SK-N-MC (cell line): ENCODE measurements at regions not wholly inside any gene's neighbourhood (a gene's known extent, or its start where the extent isn't known, plus 50 kb on each side); places are given as distances from the start of the nearest gene placed in this dataset.

Experiments
- DNase-seq: peaks from one replicate; pipeline ENCODE4 v3.0.0-alpha.2; 2011; ENCODE audit warnings: low read depth, low spot score
- H3K27ac ChIP-seq: fragments of 200-600 bp; sonication (generic); 2 replicates; pipeline ENCODE4 v1.5.1; 2016; ENCODE audit warnings: mixed run types
- H3K36me3 ChIP-seq: fragments of 200-600 bp; sonication (generic); 2 replicates; pipeline ENCODE4 v1.6.1; 2017; ENCODE audit warnings: antibody characterized with exemption, low read length, mixed read lengths; ENCODE audit not compliant: insufficient read depth
- H3K4me3 ChIP-seq: fragments of 200-600 bp; sonication (generic); 2 replicates; pipeline ENCODE4 v1.5.1; 2016
- H3K9ac ChIP-seq: fragments of 200-600 bp; sonication (generic); 2 replicates; pipeline ENCODE4 v1.8.0; 2017; ENCODE audit warnings: mixed run types, mixed read lengths; ENCODE audit not compliant: insufficient read length
- H3K9me3 ChIP-seq: fragments of 200-600 bp; sonication (generic); 2 replicates; pipeline ENCODE4 v1.6.1; 2017; ENCODE audit warnings: low read depth, mild to moderate bottlenecking, antibody characterized with exemption, low read length, moderate library complexity, mixed read lengths
- EZH2 ChIP-seq: fragments of 200-600 bp; sonication (generic); IDR thresholded peaks from one replicate; pipeline ENCODE4 v1.6.1; 2017; ENCODE audit warnings: antibody characterized with exemption
- FOXP2 ChIP-seq: optimal IDR thresholded peaks from 2 replicates; pipeline ENCODE3; 2011; ENCODE audit warnings: mild to moderate bottlenecking, moderate library complexity; ENCODE audit not compliant: insufficient read depth; ENCODE audit errors: extremely low read length, control extremely low read depth
- POLR2AphosphoS5 ChIP-seq: IDR thresholded peaks from 2 replicates; pipeline ENCODE4 v1.6.1; 2012; ENCODE audit warnings: mild to moderate bottlenecking, low read depth, low read length, borderline replicate concordance

DNA sequence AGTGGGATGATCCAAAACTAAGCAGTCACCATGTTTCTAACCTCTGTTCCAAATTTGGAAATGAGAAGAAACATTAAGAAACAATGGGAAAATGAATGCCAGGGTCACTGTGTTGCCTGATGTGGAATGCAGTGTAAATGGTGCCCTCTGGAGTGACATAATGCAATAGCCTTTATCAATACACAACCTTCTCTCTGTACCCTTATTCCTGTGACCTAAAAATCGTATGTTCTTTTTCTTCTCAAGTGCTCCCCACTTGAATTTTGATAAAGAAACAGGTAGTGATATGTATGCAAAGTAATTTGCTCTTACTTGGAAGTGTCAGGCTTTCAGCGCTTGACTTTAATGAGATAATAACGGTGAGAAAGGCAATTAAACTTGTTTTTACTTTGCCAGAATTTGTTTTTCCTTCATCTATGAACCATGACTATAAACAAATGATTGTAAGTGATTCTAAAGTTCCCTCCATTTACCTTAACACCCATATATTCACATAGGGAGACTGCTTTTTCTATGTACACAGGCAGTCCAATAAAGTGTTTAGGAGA is 145.8 kb upstream of the THRB start:
- Histone ChIP-seq H3K27ac (no peak overlapping the region), H3K9me3 (no peaks in the 10 kb centered on the region), H3K9ac (no peak overlapping the region), H3K36me3 (no peaks in the 10 kb centered on the region), H3K4me3 (no peak overlapping the region)
- no peak for DNase-seq
- TF ChIP-seq EZH2: no peak
- TF ChIP-seq POLR2AphosphoS5: no peak
- TF ChIP-seq FOXP2: no peak

DNA sequence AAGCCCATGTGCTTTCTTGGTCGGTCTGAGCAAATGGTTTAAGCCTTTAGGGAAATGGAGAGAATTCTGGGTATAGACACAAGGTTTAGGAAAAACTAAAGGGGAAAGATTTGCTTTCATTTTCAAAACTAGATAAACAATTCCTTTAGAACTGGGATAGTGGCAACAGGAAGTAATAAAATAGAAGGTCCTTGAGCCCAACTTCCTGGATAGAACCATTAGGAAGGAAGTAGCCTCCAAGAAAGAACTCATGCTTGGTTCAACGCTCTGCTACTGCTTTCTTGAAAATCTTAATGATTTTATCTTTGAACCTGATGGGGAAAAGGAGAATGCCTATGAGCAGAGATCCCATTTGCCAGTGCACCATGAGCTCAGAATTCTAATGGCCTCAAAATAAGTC is 147.0 kb upstream of the THRB start:
- Histone ChIP-seq H3K36me3 (no peaks in the 10 kb centered on the region), H3K9ac (no peak overlapping the region), H3K4me3 (no peak overlapping the region), H3K9me3 (no peaks in the 10 kb centered on the region), H3K27ac (no peak overlapping the region)
- DNase-seq: no peak
- TF ChIP-seq POLR2AphosphoS5 (no peak), EZH2 (no peak), FOXP2 (no peak)

DNA sequence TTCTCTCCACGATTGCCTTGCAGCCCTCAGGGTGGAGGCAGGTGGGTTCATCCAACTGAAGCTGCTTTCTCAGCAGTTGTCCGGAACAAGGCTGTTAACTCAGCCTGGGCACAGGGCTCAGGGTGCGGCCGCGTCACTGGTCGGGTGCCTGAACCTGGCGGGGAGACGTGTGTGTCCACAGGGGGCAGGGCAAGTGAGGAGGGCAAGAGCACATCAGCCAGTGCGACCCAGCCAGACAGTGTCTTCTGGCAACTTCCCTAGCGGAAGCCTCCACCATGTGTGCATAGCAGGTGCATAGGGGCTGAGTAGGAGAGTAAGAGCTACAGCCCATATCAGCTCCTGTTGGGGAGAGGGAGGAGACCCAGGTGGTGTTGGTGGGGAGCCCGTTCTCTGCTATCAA is 150.4 kb upstream of the THRB start:
- Histone ChIP-seq H3K36me3 (no peaks in the 10 kb centered on the region), H3K9me3 (no peaks in the 10 kb centered on the region), H3K4me3 (no peak overlapping the region), H3K9ac (no peak overlapping the region), H3K27ac (no peak overlapping the region)
- no peak for DNase-seq
- TF ChIP-seq EZH2 (no peak), FOXP2 (no peak), POLR2AphosphoS5 (no peak)

DNA sequence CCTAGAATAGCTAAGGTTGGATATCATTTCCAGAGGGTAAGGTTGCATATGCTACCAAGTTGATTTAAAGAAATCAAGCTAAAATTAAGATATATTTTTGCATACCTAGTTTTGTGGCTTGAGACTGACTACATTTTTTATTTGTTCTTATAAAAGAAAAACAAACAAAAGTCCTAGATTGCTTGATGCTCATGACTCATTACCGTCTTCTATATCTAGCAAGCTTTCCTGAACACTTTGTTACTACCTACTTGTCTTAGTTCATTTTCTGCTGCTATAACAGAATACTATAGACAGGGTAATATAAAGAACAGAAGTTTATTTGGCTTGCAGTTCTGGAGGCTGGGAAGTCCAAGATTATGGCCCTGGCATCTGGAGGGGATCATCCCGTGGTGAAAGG is 152.1 kb upstream of the THRB start:
- TF ChIP-seq FOXP2 (no peak), EZH2 (no peak), POLR2AphosphoS5 (no peak)
- H3K36me3 ChIP-seq: no peaks in the 10 kb centered on the region
- no peak overlapping the region for H3K9ac ChIP-seq
- no peak overlapping the region for H3K4me3 ChIP-seq
- H3K27ac ChIP-seq: no peak overlapping the region
- DNase-seq: no peak
- H3K9me3 ChIP-seq: no peaks in the 10 kb centered on the region

DNA sequence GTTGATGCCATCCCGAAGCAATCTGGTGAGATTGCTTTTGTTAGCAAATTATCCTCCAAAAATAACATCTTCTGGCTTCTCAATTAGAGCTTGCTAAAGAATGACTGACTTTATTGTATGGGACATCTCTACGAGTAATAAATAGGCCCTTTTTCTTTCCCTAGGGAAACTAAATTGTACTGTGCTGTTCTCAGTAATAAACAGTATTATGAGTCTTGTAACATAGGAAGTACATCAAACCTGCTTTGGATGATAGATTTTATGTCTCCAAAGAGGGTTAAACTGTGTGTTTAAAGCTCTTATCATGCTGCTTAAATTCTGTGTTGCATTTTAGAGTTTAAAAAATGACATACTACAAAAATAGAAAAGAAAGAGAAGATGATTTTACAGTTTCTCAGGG is 153.4 kb upstream of the THRB start:
- no peak for DNase-seq
- no peaks in the 10 kb centered on the region for H3K36me3 ChIP-seq
- no peak overlapping the region for H3K27ac ChIP-seq
- H3K9ac ChIP-seq: no peak overlapping the region
- no peaks in the 10 kb centered on the region for H3K9me3 ChIP-seq
- no peak overlapping the region for H3K4me3 ChIP-seq
- no peak for TF ChIP-seq EZH2
- TF ChIP-seq FOXP2: no peak
- no peak for TF ChIP-seq POLR2AphosphoS5

DNA sequence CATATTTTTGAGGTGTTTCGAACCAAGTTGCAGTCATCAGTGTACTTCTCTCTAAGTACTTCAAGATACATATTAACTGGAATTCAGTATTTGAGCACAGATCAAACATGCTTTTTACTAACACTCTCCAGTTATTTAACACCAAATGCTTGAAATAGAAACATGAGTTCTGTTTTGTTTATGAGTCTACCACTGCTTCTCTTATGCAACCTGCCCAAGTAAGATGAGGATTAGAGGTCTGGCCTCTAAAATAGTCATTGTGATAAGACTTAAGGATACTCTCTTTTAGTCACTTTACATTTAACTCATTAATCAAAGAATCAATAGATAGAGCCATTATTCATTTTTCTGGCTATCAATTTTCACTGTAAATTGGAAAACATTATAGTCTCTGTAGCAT is 156.2 kb upstream of the THRB start:
- H3K36me3 ChIP-seq: no peaks in the 10 kb centered on the region
- no peak overlapping the region for H3K27ac ChIP-seq
- no peak overlapping the region for H3K4me3 ChIP-seq
- no peak for TF ChIP-seq FOXP2
- no peak for TF ChIP-seq POLR2AphosphoS5
- no peak for TF ChIP-seq EZH2
- no peak for DNase-seq
- no peak overlapping the region for H3K9ac ChIP-seq
- H3K9me3 ChIP-seq: no peaks in the 10 kb centered on the region

DNA sequence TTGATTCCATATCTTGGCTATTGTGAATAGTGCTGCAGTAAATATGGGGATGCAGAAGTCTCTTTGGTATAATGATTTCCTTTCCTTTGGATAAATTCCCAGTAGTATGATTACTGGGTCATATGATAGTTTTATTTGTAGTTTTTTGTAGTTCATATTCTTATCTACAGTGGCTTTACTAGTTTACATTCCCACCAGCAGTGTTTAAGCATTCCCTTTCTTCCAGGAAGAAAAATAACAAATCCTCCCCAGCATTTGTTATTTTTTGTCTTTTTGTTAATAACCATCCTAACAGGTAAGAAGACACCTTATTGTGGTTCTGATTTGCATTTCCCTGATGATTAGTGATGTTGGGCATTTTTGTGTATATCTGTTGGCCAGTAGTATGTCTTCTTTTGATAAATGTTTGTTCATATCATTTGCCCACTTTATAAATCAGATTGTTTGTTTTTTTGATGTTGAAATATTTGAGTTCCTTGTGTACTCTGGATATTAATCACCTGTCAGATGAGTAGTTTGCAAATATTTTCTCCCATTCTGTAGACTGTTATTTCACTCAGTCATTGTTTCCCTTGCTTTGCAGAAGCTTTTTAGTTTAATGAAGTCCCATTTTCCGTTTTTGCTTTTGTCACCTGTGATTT is 163.3 kb upstream of the THRB start:
- H3K9ac ChIP-seq: no peak overlapping the region
- no peak for TF ChIP-seq EZH2
- no peak for TF ChIP-seq POLR2AphosphoS5
- no peak for TF ChIP-seq FOXP2
- H3K4me3 ChIP-seq: no peak overlapping the region
- no peaks in the 10 kb centered on the region for H3K36me3 ChIP-seq
- no peak for DNase-seq
- no peaks in the 10 kb centered on the region for H3K9me3 ChIP-seq
- no peak overlapping the region for H3K27ac ChIP-seq

DNA sequence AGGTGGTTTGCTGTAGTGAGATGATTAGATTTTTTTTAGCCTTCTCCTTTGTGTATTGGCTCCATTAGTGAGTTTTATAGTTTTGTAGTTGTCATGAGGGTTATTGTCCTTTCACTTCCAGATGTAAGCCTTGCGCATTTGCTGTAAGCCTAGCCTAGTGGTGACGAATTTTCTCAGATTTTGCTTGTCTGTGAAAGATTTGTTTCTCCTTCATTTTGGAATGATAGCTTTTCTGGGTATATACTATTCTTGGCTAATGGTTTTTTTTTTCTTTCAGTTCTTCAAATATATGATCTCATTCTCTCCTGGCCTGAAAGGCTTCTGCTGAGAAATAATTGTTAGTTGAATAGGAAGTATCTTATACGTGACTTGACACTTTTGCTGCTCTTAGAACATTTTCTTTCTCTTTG is 166.5 kb upstream of the THRB start:
- no peaks in the 10 kb centered on the region for H3K36me3 ChIP-seq
- no peak overlapping the region for H3K4me3 ChIP-seq
- DNase-seq: no peak
- H3K9me3 ChIP-seq: no peaks in the 10 kb centered on the region
- H3K27ac ChIP-seq: no peak overlapping the region
- H3K9ac ChIP-seq: no peak overlapping the region
- TF ChIP-seq POLR2AphosphoS5 (no peak), EZH2 (no peak), FOXP2 (no peak)
